ENCODE measurements at regions not wholly inside any gene's neighbourhood (a gene's known extent, or its start where the extent isn't known, plus 50 kb on each side); places are given as distances from the start of the nearest gene placed in this dataset.

DNA sequence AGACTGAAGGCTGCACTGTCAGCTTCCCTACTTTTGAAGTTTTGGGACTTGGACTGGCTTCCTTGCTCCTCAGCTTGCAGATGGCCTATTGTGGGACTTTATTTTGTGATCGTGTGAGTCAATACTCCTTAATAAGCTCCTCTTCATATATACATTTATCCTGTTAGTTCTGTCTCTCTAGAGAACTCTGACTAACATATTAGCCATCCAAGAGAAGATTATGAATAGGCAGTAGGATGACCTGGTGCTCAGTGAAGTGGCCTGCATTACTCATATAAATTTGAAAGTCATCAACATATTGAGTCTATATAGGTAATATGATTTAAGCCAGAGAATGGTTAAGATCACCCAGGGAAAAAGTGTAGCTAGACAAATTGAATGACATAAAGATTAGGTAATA lies 136.3 kb upstream of the UFM1 start:
- TF ChIP-seq, protein P1, sequence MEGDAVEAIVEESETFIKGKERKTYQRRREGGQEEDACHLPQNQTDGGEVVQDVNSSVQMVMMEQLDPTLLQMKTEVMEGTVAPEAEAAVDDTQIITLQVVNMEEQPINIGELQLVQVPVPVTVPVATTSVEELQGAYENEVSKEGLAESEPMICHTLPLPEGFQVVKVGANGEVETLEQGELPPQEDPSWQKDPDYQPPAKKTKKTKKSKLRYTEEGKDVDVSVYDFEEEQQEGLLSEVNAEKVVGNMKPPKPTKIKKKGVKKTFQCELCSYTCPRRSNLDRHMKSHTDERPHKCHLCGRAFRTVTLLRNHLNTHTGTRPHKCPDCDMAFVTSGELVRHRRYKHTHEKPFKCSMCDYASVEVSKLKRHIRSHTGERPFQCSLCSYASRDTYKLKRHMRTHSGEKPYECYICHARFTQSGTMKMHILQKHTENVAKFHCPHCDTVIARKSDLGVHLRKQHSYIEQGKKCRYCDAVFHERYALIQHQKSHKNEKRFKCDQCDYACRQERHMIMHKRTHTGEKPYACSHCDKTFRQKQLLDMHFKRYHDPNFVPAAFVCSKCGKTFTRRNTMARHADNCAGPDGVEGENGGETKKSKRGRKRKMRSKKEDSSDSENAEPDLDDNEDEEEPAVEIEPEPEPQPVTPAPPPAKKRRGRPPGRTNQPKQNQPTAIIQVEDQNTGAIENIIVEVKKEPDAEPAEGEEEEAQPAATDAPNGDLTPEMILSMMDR (IDR thresholded peaks at IDR 0.05 in 8 of 11, conservative IDR thresholded peaks at IDR 0.05 in 3 of 11), result no peak
- no peak for TF ChIP-seq POLR2A (IDR thresholded peaks at IDR 0.05)

Data from spleen (tissue), 7 donors.